ENCODE measurements at regions not wholly inside any gene's neighbourhood (a gene's known extent, or its start where the extent isn't known, plus 50 kb on each side); places are given as distances from the start of the nearest gene placed in this dataset.

- no peak for DNase-seq (ENCODE audit: low spot score)
- TF ChIP-seq CTCF (IDR thresholded peaks at IDR 0.05; ENCODE audit: extremely low read depth, missing control alignments), result no peak
These were observed 1563.2 kb upstream of the MIR17HG start for GRCh38 chr13:89784161-89784809.

DNA sequence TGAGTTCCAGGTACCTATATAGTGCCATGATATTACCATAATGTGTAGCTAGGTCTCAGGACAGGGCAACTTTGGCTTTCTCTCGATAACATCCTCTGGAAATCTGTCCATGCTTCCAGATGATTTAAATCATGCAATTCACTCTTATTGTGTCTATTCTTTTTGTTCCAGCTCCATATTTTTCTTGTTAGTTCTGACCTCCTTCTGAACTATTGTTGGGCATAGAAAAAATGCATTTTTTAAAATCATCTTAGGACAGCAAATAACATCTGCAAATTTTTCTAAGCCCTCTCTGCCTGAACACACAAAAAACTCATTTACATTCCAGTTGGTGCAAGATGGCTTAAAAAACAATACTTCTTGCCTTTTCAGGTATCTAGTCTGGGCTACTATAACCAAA is 1561.0 kb upstream of the MIR17HG start:
- TF ChIP-seq CTCF (IDR thresholded peaks at IDR 0.05; ENCODE audit: extremely low read depth, missing control alignments), result no peak
- no peak for DNase-seq (ENCODE audit: low spot score)

- DNase-seq (ENCODE audit: low spot score), result no peak
- TF ChIP-seq CTCF (IDR thresholded peaks at IDR 0.05; ENCODE audit: extremely low read depth, missing control alignments), result no peak
These were observed 1556.8 kb upstream of the MIR17HG start for GRCh38 chr13:89790696-89791095.

- no peak for TF ChIP-seq CTCF (IDR thresholded peaks at IDR 0.05; ENCODE audit: extremely low read depth, missing control alignments)
- no peak for DNase-seq (ENCODE audit: low spot score)
These were observed 1555.4 kb upstream of the MIR17HG start for GRCh38 chr13:89791971-89792630.

DNA sequence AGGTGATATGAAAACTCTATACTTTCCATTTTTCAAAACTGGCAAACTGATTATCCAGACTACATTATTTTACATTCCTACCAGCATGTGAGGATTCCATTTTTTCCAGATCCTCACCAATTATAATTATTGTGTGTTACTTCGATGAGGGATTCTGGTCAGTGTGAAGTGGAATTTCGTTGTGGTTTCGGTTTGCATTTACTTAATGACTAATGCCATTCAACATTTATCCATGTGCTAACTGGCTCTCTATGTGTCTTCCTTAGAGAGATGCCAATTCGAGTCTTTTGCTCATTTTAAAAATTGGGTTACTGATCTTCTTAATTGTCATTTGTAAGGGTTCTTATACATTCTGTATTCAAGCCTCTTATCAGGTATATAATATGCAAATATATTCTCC is 1551.3 kb upstream of the MIR17HG start:
- no peak for DNase-seq (ENCODE audit: low spot score)
- TF ChIP-seq CTCF (IDR thresholded peaks at IDR 0.05; ENCODE audit: extremely low read depth, missing control alignments), result no peak

DNA sequence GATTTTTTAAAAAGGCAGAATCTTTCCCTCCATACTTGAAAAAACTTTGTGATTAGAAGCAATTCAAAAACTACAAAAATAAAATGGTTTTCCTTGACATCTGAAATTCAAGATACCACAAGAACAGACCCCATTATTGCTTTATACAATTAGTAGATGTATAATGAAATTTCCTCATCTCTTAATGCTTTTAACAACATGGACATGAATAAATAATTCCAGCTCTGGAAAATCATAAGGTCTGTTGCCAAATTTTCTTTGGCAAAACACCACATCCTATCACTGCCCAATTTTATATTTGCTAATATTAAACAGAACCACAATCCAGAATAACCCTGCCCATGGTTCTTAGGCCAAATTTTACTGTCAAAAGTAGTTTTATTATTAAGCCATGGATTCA is 1543.6 kb upstream of the MIR17HG start:
- TF ChIP-seq CTCF (IDR thresholded peaks at IDR 0.05; ENCODE audit: extremely low read depth, missing control alignments), result no peak
- DNase-seq (ENCODE audit: low spot score), result no peak

GRCh38 chr13:89806594-89806993 is 1540.9 kb upstream of the MIR17HG start:
- no peak for TF ChIP-seq CTCF (IDR thresholded peaks at IDR 0.05; ENCODE audit: extremely low read depth, missing control alignments)
- no peak for DNase-seq (ENCODE audit: low spot score)
